NCI-H146 (cell line): ENCODE measurements at regions not wholly inside any gene's neighbourhood (a gene's known extent, or its start where the extent isn't known, plus 50 kb on each side); places are given as distances from the start of the nearest gene placed in this dataset.

Experiments
- DNase-seq: peaks from one replicate; lab custom pipeline; 2025; lab: John Stamatoyannopoulos, UW

DNA sequence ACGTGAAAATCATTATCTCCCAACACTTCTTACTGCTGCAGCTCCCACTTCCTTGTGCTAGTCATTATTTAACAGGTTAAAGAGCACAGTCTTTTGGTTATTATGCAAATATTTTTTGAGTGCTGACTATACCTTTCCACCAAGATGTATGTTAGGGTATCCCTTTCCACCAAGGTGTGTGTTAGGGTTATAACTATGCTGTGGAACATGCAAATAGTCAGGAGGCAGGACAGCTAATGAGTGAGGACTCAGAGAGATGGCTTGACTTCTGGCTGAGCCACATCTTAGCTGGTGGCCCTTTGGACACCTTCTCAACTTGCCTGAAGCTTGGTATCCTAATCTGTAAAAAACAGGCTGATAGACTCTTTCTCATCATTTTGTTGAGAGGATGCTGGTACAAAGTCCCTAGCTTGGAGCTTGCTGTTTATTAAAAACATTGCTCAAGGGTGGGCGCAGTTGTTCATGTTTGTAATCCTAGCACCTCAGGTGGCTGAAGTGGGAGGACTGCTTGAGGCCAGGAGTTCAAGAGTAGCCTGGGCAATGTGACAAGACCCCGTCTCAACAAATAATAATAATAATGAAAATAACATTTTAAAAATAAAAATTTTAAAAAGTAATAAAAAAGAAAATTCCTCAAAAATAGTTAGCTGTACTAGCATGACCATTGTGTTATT is 160.5 kb upstream of the ADAMTS9 start:
- DNase-seq: no peak

DNA sequence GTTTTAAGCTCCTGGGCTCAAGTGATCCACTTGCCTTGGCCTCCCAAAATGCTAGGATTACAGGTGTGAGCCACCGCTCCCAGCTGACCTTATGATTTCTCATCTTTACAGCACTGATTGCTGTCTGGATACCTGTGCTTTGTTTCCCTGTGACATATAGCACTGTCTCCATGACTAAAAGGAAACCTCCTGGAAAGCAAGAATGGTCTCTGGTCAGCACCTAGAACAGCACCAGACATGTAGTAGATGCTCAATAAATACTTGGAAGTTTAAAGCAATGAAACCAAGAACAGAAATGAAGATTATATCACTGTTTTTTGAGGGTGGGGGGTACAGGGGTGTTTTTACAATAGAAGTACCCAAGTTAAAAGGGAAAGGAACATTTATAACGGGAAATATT is 156.8 kb upstream of the ADAMTS9 start:
- DNase-seq: no peak

DNA sequence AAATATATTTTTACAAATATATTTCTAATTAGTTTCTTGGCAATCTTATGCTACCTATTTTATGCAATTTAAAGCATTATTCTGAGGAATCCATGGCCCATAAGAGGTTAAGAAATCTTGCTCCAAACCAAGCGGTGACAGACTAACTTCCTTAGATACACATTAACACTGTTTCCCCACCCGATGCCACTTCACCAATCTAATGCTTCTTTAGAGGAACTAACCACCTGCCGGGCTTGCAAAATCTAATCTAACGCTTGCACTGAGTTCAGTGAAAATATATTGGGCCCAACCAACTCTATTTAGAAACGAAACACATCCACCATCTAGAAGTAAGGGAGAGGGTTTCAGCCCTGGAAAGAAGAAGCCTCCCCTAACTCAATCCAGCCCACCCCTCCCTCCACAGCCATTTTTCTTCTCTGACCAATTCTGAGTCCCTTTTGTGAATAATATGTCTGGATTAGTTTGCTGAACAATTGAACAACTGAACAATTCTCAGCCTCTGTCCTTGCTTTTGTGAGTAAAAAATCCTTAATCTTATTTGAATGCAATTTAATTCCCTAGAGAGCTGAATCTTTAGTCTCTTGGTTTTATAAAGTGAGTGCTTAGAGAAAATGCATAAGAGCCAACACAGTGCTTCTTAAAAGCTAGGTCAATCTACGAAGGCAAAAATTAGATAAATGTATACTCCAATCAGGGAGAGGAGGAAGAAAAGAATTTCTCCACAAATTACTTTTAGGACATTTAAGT is 150.4 kb upstream of the ADAMTS9 start:
- DNase-seq: no peak

DNA sequence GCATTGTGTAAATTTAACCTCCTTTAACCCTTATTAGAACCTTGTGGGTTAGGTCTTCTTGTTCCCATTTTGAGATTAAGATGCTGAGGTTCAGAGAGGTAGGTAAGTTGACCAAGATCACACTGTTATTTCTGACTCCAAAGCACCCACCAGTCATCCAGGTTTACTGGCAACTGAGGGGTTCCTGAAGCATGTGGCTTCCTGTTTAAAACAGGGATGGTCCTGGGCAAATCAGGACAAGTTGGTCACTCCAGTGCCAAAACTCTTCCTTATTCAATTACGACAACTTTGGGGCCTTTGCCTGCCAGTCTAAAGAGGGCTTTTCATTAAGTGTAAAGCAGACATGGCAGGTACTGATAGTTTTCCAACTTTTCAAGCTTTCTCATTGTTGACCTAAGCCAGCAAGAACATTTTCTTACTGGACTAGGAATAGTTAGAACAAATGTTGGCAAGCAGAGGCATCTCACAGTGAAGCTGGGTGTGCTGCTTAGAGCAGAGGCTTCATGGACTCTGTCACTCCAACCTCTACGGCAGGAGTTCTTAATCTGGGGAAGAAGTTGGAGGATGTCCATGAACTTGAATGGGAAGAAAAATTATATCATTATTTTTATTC is 149.4 kb upstream of the ADAMTS9 start:
- DNase-seq: no peak

DNA sequence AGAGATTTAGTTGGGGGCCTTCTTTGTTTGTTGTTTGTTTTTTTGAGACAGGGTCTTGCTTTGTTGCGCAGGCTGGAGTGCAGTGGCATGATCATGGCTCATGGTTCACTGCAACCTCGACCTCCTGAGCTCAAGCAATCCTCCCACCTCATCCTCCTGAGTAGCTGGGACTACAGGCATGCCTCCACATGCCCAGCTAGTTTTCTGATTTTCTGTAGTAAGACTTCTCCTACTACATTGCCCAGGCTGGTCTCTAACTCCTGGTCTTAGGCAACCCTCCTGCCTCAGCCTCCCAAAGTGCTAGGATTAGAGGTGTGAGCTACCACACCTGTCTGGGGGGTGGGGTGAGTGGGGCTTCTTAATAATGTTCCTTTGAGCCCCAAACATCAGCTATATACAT is 148.3 kb upstream of the ADAMTS9 start:
- no peak for DNase-seq

DNA sequence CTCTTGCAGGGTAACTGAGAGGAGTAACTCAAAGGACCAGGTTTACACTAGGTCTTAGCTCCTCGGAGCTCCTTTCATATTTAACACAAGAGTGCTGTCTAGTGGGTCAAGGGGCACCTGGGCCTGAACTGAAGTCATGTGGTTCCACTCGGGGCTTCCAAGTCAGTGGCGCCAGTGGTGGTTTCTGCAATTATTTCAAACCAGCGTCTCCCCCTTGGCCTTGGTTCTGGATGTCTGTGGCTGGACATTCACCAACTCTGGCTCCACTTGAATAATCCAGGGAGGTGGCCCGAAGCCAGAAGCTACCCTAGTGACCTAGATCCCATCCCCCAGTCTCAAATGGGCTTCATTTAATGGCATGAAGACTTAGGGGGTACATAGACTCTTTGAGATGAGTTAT is 144.3 kb upstream of the ADAMTS9 start:
- DNase-seq: no peak

DNA sequence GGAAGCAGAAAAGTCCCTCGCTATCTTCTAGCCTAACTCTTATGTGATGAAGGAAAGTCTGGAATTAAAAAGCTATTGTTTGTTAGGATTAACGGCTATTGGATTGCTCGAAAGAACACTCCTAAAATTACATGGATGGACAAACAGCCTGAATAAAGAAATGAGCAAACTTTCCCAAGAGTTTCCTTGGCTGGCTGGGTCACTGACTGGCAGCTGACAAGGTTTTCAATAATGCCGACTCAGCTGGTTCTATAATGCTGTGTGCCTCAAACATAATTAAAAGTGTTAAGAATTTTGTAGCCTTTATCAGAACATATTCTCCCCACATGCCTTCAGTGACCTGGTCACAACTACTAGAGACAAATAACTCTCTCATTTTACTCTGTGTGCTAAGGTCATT is 142.9 kb upstream of the ADAMTS9 start:
- no peak for DNase-seq

DNA sequence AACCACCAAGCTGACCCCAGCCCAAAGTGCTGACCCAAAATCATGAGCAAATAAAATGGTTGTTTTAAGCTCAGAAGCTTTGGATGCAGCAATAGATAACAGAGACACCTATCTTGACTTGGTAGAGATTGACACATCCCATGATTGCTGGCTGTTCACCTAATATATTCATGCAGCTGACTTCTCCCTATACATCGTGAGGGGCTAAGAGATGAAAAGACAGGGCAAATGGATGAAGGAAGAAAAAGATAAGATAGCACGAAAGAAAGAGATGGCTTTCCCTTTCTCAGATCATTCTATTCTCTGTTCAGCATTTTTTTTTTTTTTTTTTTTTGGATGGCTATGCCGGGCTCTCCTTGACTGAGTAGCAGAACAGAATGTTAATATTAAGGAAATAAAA is 141.5 kb upstream of the ADAMTS9 start:
- DNase-seq: no peak

DNA sequence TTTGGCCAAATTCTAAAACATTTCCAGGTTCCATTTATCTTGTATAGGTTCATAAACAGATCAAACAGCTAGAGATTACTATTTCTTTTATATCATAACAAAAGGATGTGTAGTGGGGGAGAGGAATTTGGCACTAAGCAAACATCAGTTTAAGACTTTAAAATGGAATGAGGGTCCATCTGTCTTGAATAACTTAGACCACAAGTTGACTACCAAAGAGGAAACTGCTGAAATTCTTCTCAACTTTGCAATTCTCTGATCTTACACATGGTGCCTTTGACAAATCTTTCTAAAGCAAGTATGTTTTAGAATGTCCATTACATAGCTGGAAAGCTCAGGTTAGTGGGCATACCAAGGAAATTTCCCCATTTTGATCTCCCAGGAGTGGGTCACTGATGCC is 140.5 kb upstream of the ADAMTS9 start:
- DNase-seq: no peak

DNA sequence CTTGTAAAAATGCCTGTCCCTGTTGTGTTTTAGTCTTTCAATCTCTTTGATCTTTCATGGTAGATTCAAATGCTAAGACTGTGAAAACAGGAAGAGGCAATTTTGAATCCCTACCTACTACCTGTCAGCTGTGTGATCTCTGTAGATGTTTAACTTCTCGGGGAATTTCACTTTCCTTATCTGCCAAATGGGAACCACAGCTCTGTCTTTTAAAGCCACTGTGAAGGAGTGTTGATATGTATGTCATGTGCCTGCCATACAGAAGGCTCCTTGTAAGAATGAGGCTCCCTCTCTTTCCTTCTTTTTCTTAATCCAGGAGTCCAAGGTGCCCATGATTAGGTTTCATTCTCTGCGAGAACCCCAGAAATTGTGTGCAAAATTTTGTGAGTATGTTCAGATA is 139.6 kb upstream of the ADAMTS9 start:
- DNase-seq: no peak

DNA sequence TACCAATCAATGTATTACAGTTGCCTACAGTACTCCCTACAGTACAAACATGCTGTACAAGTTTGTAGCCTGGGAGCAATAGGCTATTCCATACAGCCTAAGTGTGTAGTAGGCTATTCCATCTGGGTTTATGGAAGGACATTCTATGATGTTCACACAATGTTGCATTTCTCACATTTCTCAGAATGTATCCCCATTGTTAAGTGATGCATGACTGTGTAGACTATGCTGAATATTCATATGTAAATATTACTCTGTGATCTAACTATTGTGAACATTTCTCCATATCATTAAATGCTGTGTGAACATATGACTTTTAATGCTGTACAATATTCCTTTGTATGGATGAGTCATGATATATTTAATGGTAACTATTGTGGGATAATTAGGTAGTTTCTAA is 139.2 kb upstream of the ADAMTS9 start:
- DNase-seq: no peak

DNA sequence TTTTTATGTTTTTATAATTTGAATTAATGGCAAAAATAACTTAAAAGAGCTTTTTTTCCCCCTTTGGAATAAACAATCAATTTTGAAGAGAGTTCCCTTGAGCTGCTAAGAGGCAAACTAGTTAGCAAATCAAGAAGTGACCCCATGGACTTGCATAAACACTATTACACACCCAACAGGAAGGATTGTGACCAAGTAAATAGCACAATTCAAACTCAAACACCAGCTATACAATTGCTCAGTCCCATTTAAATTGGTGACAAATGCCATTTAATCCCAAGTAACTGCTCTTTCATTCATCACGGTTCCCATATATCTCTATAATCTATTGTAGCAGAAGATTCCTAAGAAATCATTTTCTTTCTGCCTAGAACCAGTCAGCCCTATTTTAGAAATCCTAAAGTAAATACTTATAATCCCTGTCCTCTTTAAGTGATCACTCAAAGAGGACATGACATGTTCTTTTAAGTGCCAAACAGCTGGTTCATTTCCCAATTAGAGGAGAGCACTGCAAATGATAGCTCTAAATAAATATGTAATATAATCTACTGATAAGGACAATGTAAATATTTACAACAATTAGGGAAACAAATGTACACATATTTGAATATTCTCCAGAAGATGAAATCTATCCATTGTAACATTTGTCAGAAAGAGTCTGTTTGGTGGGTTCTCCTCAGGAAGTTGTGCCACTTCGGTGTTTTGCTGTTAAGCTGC is 137.8 kb upstream of the ADAMTS9 start:
- DNase-seq: no peak

DNA sequence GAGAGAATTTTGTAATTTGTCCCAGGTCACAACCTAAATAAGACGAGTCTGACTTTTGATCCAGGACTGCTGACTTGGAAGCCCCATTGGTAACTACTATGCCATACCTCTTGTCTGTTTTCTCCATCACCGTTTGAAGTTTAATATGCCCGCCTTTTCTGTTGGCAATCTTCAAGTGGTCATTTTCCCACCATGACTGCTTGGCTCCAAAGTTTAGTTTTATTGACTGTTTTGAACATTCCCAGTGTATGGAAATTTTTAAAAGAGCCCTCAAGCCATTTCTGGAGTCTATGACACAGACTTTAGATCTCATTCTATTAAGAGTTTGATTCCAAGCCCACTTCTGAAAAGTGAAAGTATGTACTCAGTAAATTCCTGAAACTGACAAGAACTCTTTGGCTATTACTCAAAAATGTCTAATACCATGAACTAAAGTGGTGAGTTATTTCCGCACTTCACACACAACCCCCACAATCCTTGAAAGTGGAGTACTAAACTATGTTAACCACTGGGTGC is 136.7 kb upstream of the ADAMTS9 start:
- DNase-seq: no peak

DNA sequence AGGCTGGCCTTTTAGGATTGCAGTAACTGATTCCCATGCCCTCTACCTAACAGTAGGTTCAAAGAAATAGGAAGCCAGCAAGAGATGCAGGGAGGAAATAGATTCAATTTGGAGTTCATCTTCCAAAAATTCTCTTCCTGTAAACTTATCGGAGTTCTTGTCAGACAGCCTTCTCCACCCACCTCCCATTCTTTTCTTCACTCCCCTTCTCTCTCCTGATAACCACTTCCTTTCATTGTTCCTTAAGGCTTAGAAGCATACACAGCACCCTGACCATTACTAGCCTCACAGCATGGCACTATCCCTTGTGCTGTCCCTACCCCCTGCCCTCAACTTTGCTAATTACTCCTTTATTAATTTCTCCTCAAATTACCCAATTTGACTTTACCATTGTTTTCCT is 130.4 kb upstream of the ADAMTS9 start:
- DNase-seq: no peak

DNA sequence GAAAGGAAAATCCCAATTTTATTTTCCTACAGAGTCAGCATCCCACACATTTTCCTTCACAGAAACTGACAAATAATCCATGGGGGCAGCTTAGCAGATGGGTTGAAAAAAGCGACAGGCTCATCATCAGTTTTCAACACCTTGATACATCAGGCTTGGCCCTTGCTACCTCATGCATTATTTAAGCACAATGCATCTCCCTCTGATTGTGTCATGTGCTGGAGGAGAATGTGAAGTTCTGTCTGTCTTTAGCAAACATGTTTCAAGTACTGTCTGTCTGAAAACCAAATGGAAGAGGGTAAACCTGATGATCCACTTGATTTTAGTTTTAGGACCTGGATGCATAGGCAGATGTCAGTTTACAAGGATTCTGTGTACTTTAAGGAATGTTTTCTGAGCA is 128.6 kb upstream of the ADAMTS9 start:
- DNase-seq: no peak

DNA sequence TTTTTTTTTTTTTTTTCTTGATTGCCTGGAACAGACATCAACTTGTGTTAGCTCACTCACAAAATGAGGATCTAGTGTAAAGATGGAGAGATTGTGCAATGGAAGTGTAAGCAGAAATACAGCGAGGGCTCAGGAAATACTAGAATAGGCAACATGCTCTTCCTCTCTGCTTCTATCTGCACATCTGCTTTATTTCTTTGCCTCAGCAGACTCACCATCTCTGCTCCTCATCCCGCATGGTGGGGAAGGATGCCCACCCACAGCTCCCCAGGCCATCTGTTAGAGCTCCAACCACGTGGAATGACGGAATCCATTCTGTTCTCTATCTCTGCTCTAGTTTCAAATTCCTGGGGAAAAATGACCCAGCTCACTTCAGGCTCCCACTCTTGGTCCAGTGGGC is 128.0 kb upstream of the ADAMTS9 start:
- DNase-seq: no peak

DNA sequence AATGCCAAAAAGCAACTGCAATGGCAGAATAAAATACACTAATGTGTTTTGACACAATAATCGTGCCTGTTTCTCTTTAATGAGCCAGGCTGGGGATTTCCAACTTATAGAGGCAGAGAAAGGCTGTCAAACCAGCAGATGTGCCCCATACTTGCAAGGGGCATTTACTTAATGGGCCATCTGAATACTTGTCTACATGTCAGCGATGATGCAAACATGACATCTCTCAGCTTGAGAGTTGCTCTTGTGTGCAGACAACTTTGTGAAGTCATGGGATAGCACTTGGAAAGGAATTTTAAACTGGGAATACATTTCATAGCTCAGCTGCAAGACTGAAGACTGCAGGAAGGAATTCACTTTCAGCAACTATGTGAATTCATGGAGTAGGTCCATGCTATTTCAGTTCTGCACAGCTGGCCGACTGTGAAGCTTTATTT is 127.4 kb upstream of the ADAMTS9 start:
- no peak for DNase-seq

DNA sequence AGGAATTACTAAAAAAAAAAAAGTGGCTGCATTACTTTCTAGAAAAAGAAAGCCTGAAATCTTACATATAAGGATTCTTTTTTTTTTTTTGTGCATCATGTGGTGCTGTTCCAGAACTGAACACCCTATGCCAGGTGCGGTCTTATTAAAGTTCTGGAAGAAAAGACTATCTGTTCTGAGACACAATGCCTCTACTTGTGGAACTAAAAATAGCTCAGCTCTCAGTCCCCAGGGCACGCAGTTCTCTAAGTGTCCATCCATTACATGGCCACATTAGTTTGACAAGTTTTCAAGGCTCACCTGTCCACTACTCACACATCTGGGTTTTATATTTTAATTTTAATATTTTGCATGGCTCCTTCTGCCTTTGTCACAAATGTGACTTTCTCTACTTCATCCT is 126.6 kb upstream of the ADAMTS9 start:
- no peak for DNase-seq

DNA sequence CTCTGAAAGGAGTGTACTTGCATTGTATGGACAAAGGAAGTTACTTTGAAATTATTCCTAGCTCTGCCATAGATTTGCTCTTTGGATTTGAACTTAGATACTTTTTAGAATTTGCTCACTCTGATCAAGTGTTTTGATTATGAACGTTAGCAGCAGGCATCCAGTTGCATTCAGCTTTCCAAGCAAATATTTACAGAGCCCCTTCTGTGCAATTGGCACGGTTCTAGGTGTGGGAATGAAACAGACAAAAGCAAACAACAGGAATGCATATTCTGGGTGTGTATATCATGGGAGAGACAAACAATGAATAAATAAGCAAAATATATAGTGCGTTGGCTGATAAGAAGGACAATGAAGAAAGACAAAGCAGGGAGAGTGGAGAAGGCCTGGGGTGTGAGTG is 125.5 kb upstream of the ADAMTS9 start:
- no peak for DNase-seq

DNA sequence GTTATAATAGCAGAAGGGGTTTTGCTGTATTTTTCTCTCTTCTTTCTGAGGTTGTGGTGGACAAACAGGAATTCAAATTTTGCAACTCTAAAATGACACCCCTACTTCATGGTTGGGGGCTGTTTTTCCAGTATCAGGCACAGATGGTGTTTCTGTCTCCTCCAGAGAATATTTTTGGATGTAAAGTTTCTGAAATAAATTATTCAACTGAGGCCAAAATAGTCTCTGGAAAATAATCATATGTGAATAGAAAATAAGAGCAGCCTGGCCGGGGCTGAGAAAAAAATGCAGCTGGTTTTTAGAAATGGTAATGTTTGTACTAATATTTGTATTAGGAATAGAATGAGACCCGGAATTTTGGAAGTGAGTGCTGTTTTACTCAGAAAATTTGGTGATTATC is 121.3 kb upstream of the ADAMTS9 start:
- DNase-seq: no peak

DNA sequence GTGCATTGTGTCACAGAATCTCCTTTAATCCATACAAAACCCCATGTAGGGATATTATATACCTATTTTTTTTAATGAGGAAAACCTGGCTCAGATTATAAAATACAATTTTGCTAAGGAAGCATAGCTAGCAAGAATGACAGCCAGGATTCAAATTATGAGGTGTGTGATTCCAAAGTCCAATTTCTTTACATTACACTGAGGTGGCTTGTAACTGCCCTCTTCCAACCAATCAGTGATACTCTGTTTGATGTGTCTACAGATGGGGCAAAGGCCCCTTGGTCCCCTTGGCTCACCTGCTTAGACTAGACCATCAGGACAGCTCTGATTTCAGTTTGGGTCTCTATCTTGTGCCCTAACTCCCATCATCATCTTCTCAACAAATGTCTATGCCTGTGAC is 120.3 kb upstream of the ADAMTS9 start:
- DNase-seq: no peak
